ENCODE measurements at regions not wholly inside any gene's neighbourhood (a gene's known extent, or its start where the extent isn't known, plus 50 kb on each side); places are given as distances from the start of the nearest gene placed in this dataset.

DNA sequence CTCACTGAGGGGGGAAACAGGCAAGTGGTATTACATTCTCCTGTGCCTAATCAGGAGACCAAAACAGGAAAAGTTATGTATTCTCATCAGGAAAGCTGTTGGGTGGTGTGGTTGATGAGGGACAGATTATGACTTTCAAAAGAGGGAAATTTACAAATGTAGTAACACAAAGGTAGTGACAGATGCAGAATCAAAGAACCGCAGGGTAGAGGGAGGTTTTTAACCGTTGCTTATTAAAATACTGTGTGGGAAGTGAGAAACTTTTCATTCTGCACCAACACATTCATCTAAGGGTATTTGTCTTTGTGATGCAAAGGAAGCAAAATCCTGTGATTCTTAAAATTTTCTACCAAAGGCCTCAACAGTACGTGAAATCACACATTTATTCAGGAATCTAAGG lies 288.2 kb upstream of the MAN1A1 start:
- no TSS peak for BruUV-seq (replicated peaks)
- H3K27me3 ChIP-seq (ENCODE audit: control insufficient read depth, insufficient read depth, low read length): no peaks in the 10 kb centered on the region
- ChIA-PET CTCF (no interaction called here), POLR2A (no interaction called here)
- ATAC-seq (no peak), DNase-seq (ENCODE audit: low read depth, low spot score) (no peak)
- H3K9me3 ChIP-seq (ENCODE audit: control insufficient read depth, insufficient read depth, low read depth, low read length): no peaks in the 10 kb centered on the region; the same call in 1 of the 2 replicates
- TF ChIP-seq POLR2AphosphoS5 (IDR thresholded peaks at IDR 0.05; ENCODE audit: low read depth, low read length) (no peak), CTCF (IDR thresholded peaks at IDR 0.05) (no peak), TCF7L2 (IDR thresholded peaks at IDR 0.05; ENCODE audit: low read depth, low read length) (no peak), SIN3A (IDR thresholded peaks at IDR 0.05; ENCODE audit: borderline replicate concordance, insufficient read depth, low read depth, low read length) (no peak)
- TF ChIP-seq, protein P1, sequence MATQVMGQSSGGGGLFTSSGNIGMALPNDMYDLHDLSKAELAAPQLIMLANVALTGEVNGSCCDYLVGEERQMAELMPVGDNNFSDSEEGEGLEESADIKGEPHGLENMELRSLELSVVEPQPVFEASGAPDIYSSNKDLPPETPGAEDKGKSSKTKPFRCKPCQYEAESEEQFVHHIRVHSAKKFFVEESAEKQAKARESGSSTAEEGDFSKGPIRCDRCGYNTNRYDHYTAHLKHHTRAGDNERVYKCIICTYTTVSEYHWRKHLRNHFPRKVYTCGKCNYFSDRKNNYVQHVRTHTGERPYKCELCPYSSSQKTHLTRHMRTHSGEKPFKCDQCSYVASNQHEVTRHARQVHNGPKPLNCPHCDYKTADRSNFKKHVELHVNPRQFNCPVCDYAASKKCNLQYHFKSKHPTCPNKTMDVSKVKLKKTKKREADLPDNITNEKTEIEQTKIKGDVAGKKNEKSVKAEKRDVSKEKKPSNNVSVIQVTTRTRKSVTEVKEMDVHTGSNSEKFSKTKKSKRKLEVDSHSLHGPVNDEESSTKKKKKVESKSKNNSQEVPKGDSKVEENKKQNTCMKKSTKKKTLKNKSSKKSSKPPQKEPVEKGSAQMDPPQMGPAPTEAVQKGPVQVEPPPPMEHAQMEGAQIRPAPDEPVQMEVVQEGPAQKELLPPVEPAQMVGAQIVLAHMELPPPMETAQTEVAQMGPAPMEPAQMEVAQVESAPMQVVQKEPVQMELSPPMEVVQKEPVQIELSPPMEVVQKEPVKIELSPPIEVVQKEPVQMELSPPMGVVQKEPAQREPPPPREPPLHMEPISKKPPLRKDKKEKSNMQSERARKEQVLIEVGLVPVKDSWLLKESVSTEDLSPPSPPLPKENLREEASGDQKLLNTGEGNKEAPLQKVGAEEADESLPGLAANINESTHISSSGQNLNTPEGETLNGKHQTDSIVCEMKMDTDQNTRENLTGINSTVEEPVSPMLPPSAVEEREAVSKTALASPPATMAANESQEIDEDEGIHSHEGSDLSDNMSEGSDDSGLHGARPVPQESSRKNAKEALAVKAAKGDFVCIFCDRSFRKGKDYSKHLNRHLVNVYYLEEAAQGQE (IDR thresholded peaks at IDR 0.05; ENCODE audit: insufficient read depth in 1 of 2, low read depth in 2 of 2, low read length in 1 of 2): no peak
- H3K4me1 ChIP-seq (ENCODE audit: control insufficient read depth, insufficient read depth, low read length): no peaks in the 10 kb centered on the region
- intact Hi-C loops (cut with micrococcal nuclease; ENCODE audit: unreplicated experiment): no loop called here
- H3K36me3 ChIP-seq (ENCODE audit: control insufficient read depth, insufficient read depth, low read length): no peaks in the 10 kb centered on the region
- H3K4me3 ChIP-seq (ENCODE audit: low read depth in 2 of 2, low read length in 2 of 2): no peak overlapping the region
- in situ Hi-C loops (cut with HindIII; ENCODE audit: low pct_unique_long_range_greater_than_20kb, low sequenced_read_pairs): no loop called here
- H3K27ac ChIP-seq (ENCODE audit: low read length): no peak overlapping the region

- DNase-seq (ENCODE audit: low read depth, low spot score): no peak
- Histone ChIP-seq H3K36me3 (ENCODE audit: control insufficient read depth, insufficient read depth, low read length) (no peaks in the 10 kb centered on the region), H3K9me3 (ENCODE audit: control insufficient read depth, insufficient read depth, low read depth, low read length) (peaks cover 9% of the 10 kb centered on the region), H3K27ac (ENCODE audit: low read length) (no peak overlapping the region), H3K4me1 (ENCODE audit: control insufficient read depth, insufficient read depth, low read length) (no peaks in the 10 kb centered on the region), H3K27me3 (ENCODE audit: control insufficient read depth, insufficient read depth, low read length) (no peaks in the 10 kb centered on the region), H3K4me3 (ENCODE audit: low read depth in 2 of 2, low read length in 2 of 2) (no peak overlapping the region)
- intact Hi-C loops (cut with micrococcal nuclease; ENCODE audit: unreplicated experiment): no loop called here
- no TSS peak for BruUV-seq (replicated peaks)
- ATAC-seq: no peak
- TF ChIP-seq CTCF (IDR thresholded peaks at IDR 0.05) (no peak), POLR2AphosphoS5 (IDR thresholded peaks at IDR 0.05; ENCODE audit: low read depth, low read length) (no peak), SIN3A (IDR thresholded peaks at IDR 0.05; ENCODE audit: borderline replicate concordance, insufficient read depth, low read depth, low read length) (no peak), TCF7L2 (IDR thresholded peaks at IDR 0.05; ENCODE audit: low read depth, low read length) (no peak)
- TF ChIP-seq, protein P1 (IDR thresholded peaks at IDR 0.05; ENCODE audit: insufficient read depth in 1 of 2, low read depth in 2 of 2, low read length in 1 of 2): no peak
- in situ Hi-C loops (cut with HindIII; ENCODE audit: low pct_unique_long_range_greater_than_20kb, low sequenced_read_pairs): no loop called here
- ChIA-PET CTCF (no interaction called here), POLR2A (no interaction called here)
These were observed 286.5 kb upstream of the MAN1A1 start for GRCh38 chr6:119636060-119636459.
